ENCODE measurements at regions not wholly inside any gene's neighbourhood (a gene's known extent, or its start where the extent isn't known, plus 50 kb on each side); places are given as distances from the start of the nearest gene placed in this dataset.

DNA sequence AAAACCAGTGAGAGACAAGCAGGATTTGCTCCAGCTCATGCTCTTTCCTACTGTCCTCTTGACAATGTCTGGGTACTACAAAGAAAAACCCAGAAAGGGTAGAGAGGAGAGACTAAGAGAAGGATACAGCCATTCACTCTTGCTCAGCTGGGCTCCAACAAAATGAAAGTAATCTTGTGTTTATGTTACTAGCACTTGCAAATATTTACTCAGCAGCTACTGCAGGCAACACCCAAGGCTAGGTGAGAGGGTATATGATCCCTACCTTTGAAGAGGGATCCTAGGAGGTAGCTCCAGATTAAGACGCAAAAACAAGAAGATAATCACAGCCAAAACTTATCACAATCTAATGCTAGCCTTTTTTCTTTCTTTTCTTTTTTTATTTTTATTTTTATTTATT lies 329.6 kb upstream of the ACVR2A start:
- TF ChIP-seq, protein P1, sequence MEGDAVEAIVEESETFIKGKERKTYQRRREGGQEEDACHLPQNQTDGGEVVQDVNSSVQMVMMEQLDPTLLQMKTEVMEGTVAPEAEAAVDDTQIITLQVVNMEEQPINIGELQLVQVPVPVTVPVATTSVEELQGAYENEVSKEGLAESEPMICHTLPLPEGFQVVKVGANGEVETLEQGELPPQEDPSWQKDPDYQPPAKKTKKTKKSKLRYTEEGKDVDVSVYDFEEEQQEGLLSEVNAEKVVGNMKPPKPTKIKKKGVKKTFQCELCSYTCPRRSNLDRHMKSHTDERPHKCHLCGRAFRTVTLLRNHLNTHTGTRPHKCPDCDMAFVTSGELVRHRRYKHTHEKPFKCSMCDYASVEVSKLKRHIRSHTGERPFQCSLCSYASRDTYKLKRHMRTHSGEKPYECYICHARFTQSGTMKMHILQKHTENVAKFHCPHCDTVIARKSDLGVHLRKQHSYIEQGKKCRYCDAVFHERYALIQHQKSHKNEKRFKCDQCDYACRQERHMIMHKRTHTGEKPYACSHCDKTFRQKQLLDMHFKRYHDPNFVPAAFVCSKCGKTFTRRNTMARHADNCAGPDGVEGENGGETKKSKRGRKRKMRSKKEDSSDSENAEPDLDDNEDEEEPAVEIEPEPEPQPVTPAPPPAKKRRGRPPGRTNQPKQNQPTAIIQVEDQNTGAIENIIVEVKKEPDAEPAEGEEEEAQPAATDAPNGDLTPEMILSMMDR (conservative IDR thresholded peaks at IDR 0.05; ENCODE audit: low read depth, low read length): no peak
- no peak overlapping the region for H3K4me3 ChIP-seq (ENCODE audit: low read depth, low read length)
- DNase-seq (ENCODE audit: low read depth): no peak

DNA sequence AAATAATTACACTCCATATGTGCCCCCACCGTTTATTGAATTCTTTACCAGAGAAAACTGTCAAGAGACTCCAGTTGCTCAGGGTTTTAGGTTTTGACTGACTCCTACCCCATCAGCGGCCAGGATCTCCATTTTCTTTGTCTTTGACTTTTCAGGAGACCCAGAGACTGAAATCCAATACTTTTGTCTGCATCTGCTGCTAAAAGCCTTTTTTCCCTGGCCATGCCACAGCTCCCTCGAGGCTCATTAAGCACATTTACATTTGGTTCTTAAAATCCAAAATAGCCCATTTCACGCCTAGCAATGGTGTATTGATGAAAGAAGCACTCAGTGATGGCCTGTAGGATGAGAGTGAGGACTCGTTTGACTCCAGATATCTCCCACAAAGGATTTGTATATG lies 332.6 kb upstream of the ACVR2A start:
- TF ChIP-seq, protein P1 (conservative IDR thresholded peaks at IDR 0.05; ENCODE audit: low read depth, low read length): no peak
- H3K4me3 ChIP-seq (ENCODE audit: low read depth, low read length): no peak overlapping the region
- DNase-seq (ENCODE audit: low read depth): no peak

DNA sequence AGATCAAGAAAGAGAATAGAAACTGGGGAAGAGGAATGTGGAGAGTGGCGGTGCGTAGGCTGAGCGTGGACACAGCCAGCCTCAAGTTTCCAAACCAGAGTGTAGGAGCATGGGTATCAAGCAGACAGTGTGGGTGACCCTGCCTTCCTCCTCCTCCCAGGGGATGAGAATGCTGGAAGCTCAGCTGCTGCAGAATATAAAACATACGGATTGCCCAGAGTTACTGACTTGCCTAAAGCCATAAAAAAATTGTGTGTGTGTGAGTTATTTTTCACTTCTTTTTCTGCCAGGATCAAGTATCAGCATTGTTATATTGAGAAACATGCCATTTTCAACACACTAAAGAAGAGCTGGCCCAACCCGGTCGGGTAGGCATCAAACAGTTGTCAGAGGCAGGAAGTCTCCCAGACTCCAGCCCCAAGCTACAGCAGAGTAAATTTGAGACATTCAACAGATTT lies 333.3 kb upstream of the ACVR2A start:
- H3K4me3 ChIP-seq (ENCODE audit: low read depth, low read length): no peak overlapping the region
- TF ChIP-seq, protein P1 (conservative IDR thresholded peaks at IDR 0.05; ENCODE audit: low read depth, low read length): no peak
- DNase-seq (ENCODE audit: low read depth): no peak

DNA sequence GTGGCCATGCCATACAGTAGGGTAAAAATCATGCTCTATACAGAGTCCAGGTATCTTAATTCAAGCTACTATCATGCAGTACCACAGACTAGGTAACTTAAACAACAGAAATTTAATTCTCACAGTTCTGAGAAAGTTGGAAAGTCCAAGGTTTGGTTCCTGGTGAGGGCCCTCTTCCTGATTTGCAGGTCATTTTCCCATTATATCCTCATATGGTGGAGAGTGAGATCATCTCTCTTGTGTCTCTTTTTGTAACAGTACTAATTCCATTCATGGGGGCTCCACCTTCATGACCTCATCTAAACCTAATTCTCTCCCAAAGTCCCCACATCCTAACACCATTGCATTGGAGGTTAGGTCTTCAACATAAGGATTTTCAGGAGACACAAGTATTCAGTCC lies 335.0 kb upstream of the ACVR2A start:
- TF ChIP-seq, protein P1 (conservative IDR thresholded peaks at IDR 0.05; ENCODE audit: low read depth, low read length): no peak
- no peak overlapping the region for H3K4me3 ChIP-seq (ENCODE audit: low read depth, low read length)
- no peak for DNase-seq (ENCODE audit: low read depth)

DNA sequence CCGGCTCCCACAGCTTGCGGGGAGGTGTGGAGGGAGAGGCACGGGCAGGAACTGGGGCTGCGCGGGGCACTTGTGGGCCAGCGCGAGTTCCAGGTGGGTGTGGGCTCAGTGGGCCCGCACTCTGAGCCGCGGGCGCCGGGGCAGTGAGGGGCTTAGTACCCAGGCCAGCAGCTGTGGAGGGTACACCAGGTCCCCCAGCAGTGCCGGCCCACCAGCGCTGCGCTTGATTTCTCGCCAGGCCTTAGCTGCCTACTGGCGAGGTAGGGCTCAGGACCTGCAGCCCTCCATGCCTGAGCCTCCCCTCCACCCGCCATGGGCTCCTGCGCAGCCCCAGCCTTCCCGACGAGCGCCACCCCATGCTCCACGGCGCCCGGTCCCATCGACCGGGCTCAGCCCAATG lies 337.9 kb upstream of the ACVR2A start:
- no peak for DNase-seq (ENCODE audit: low read depth)
- TF ChIP-seq, protein P1 (conservative IDR thresholded peaks at IDR 0.05; ENCODE audit: low read depth, low read length): no peak
- H3K4me3 ChIP-seq (ENCODE audit: low read depth, low read length): no peak overlapping the region

DNA sequence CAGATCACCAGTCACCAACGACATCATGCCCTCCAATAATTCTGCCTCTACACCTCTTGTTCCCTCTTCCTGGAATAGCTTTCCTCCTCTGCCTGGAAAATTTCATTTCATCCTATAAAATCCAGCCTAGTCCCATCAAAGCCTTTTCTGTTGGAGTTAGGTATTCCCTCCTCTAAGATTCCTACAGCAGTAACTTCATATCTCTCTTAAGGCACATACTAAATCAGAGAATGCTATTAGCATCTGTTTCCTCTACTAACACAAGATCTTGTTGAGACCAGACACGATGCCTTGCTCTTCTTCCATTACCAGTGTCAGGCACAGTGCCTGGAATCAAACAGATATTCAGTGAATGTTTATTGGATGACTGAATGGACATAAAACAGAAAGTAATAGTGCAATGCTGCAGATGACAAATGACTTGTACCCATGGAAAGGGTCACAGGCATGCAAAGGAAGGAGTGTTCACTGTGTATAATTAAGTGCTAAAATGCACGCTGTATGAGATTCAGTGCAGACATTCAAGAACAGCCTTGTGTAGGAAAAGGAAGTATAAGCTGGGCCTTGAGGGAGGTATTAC lies 342.0 kb upstream of the ACVR2A start:
- DNase-seq (ENCODE audit: low read depth): no peak
- TF ChIP-seq, protein P1 (conservative IDR thresholded peaks at IDR 0.05; ENCODE audit: low read depth, low read length): no peak
- no peak overlapping the region for H3K4me3 ChIP-seq (ENCODE audit: low read depth, low read length)

DNA sequence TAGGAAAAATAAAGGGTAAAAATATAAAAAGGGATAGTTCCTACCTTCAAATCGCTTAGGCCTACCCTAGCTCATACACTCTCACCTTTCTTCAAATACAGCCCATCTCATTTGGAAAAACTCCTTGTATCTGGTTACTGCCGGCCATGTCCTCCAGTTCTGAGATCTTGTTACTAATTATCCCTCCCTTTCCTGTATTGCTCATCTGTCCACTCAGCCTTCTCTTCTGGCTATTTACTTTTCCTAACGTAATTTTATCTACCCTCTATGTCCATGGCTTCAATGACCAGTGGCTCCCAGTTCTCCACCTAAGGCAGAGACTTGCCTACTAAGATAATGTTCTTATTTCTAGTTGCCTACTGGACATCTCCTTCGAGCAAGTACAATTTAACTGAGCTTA lies 342.9 kb upstream of the ACVR2A start:
- no peak for DNase-seq (ENCODE audit: low read depth)
- H3K4me3 ChIP-seq (ENCODE audit: low read depth, low read length): no peak overlapping the region
- TF ChIP-seq, protein P1 (conservative IDR thresholded peaks at IDR 0.05; ENCODE audit: low read depth, low read length): no peak
